HG02610 (cell line): ENCODE measurements at regions not wholly inside any gene's neighbourhood (a gene's known extent, or its start where the extent isn't known, plus 50 kb on each side); places are given as distances from the start of the nearest gene placed in this dataset.
"Not testable (repeated sequence)": the region's sequence is repeated elsewhere in the genome, so short reads cannot be mapped to it uniquely, and the experiment has no call there.

Experiments used
- ATAC-seq: cut with Tn5 transposase; IDR thresholded peaks from one replicate; pipeline ENCODE4 v1.9.1; 2021; ENCODE audit warnings: mild to moderate bottlenecking, moderate library complexity; ENCODE audit not compliant: unreplicated experiment

DNA sequence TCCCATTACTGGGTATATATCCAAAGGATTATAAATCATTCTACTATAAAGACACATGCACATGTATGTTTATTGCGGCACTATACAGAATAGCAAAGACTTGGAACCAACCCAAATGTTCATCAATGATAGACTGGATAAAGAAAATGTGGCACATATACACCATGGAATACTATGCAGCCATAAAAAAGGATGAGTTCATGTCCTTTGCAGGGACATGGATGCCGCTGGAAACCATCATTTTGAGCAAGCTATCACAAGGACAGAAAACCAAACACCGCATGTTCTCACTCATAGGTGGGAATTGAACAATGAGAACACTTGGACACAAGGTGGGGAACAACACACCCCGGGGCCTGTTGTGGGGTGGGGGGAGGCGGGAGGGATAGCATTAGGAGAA lies 57.0 kb upstream of the NEUROD1 start:
- not testable (repeated sequence) for ATAC-seq

DNA sequence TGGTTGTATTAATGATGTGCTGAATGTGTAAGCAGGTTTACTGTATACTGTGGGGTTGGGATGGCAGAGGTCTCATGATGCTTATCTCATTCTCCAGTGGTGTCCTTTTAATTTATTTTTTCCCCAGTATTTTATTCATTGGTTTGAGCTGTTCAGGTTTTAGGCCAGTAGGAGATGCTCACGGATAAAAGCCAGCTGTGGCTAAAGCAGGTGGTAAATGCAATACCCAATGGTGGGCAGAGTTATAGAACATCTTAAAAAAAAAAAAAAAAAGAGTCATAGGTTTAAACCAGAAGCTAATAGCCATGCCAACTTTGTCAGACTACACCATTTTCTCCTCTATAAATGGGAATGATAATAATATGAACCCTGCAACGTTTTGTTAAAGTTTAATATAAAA lies 57.8 kb upstream of the NEUROD1 start:
- no peak for ATAC-seq

GRCh38 chr2:181738563-181738962 lies 58.2 kb upstream of the NEUROD1 start:
- ATAC-seq = no peak

DNA sequence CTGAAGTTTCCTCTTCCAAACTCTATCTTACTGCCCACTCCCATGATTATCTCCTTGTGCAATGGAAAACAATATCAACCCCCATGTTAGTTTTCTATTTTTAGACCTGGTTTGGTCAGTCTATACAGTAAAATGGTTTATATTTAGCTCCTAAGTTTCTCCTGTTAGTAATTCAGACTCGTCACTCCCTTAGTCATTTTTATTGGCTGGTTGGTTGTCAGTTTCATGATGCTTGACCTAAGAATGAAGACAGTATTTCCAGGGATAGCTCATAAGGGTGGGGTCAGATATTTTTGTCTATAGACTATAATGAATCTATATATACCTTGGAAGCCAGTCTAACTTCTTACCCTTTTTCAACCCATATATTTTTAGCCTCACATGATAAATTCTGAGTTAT lies 61.4 kb upstream of the NEUROD1 start:
- no peak for ATAC-seq

- no peak for ATAC-seq
Measured at GRCh38 chr2:181742361-181742760, 62.0 kb upstream of the NEUROD1 start.

DNA sequence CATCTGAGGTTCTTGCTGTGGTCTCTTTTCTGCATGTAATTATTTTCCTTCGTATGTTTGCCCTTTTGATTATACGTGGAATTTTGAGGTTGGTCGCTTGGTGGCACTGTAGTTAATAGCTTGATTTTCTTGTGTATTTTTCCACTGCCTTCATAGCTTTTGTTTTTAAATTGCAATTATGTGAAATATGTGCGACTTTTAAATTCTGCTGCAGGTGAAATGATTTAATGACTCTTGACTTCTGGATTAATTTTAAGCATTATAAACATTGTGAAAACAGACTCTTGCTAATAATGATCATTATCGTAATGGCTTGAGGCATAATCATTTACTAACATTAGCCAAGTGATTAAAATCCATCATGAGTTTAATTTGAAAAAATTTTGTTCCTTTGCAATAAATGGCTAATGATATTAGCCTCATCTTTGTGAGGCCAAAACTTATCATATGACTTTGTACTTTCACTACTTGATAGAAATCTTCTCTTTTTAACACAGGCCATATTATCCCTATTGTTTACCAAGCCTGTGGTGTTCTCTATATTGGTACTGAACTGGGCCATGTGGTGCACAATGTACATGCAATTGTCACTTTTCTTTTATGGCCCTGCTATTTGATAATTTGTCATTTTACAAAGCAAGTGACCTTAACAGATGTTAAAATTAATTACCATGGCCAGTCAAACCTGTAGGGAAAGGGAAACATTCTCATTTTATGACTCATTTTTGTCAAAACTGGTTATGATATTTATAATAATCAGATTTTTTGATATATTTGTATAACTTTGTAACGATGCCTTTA lies 62.8 kb upstream of the NEUROD1 start:
- ATAC-seq = no peak

DNA sequence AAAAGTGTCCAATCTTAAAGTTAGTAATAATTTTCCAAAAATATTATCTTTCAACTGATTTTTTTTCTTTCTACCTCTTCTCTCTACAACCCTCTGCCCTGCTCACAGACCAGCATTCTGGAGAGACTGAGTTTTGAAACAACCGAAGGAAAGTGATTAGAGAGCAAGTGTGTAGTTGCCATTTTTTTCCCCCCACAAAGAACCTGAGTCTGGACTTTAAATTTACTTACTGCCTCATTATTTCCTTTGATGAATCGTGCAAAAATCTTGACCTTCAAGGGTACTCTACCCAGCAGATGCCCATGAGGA lies 63.4 kb upstream of the NEUROD1 start:
- ATAC-seq = no peak

DNA sequence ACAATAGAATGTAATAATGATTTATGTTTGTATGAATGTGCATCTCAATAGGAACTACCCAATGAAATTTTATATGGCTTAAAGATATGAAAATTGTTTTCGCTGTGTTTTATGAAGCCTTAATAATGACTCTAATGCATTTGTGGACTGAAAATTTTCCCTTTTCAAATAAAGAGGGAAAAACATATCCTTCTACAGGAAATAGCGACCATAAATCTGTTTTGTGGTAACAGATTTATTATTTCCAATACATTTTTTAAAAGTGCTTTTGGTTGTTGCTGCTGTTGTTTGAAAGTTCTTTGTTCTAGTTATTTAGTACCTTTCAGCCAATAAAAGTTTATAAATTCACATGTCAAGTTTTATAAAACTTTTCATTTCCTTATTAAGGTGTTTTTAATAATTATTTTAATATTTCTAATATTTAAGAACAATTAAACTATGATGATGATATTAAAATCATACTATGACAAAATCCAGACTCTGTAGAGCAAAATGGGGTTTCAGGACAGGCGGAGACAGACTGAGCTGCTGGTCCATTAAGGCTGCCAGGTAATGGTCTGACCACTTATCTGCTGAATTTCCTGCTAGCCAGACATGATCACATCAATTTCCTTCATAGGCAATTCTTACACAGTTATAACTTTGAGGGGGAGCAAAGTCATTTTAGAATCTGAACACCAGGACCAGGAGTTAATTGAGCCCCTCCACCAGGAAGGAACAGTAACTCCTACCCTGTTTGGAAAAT lies 65.7 kb upstream of the NEUROD1 start:
- no peak for ATAC-seq

- no peak for ATAC-seq
Measured at GRCh38 chr2:181746844-181747243, 66.5 kb upstream of the NEUROD1 start.

DNA sequence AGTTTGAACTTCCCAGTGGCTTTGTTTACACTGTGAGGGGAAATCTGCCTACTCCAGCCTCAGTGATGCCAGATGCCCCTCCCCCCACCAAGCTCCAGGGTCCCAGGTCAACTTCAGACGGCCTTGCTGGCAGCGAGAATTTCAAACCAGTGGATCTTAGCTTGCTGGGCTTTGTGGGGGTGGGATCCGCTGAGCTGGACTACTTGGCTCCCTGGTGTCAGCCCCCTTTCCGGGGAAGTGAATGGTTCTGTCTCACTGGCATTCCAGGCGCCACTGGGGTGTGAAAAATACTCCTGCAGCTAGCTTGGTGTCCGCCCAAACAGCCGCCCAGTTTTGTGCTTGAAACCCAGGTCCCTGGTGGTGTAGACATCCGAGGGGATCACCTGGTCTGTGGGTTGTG lies 70.0 kb upstream of the NEUROD1 start:
- ATAC-seq = no peak

DNA sequence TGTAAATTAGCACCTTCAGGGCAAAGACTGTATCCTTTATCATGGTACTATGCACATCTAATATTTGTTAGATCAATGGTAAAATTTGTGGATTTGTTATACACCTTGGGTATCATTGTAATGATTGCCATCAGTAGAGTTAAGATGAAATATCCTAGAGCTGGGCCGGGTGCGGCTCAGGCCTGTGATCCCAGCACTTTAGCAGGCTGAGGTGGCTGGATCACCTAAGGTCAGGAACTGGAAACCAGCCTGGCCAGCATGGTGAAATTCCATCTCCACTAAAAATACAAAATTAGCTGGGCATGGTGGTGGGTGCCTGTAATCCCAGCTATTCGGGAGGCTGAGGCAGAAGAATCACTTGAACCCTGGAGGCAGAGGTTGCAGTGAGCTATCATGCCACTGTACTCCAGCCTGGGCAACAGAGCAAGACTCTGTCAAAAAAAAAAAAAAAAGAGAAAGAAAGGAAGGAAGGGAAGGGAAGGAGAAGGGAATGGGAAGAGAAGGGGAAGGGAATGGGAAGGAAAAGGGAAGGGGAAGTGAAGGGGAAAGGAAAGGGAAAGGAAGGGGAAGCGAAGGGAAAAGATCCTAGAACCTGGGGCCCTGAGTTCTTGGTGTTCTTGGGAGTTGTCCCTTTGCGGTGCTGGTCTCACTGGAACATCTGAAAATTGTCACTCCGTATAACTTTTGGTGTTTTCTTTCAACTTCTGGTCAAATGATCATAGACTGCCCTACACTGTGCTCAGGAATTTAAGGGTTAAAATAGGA lies 71.1 kb upstream of the NEUROD1 start:
- no peak for ATAC-seq

DNA sequence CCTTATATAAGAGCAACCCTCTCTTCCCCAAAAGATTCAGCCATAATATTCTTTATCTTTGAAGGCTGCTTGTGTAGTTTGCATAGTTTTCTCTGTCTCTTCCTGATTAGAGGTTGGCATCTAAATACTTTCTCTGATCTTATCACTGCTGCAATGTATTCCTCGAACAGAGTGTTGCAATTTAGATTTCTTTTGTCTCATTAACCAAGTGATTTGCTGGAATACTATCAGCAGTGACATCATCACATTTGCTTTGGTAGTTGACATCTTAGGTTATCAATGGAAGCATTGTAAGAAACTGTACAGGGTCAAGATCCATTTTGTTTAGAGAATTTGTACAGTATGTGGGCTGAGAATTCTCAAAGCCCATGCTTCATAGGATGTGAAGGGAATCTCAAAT lies 72.0 kb upstream of the NEUROD1 start:
- ATAC-seq = no peak

GRCh38 chr2:181753686-181754085 lies 73.4 kb upstream of the NEUROD1 start:
- ATAC-seq = no peak

DNA sequence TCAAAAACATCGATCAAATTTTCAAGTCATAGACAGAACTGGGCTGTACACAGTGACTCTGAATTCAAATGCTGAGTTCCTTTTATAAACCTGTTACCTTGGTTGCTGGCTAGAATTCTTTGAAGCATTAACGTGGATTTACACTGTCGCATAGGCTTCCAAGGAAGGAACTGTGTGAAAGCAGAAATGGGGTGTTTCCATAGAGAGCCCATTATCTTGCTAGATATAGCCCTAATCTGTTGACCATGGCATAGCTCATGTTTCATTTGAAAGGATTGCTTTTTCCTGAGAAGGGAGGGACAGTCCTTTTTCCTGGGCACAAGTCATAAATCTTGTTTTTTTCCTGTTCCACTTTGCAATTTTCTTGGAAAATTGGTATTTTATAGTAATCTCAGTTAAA lies 73.8 kb upstream of the NEUROD1 start:
- ATAC-seq = no peak

- ATAC-seq = no peak
Measured at GRCh38 chr2:181755181-181755580, 74.9 kb upstream of the NEUROD1 start.

DNA sequence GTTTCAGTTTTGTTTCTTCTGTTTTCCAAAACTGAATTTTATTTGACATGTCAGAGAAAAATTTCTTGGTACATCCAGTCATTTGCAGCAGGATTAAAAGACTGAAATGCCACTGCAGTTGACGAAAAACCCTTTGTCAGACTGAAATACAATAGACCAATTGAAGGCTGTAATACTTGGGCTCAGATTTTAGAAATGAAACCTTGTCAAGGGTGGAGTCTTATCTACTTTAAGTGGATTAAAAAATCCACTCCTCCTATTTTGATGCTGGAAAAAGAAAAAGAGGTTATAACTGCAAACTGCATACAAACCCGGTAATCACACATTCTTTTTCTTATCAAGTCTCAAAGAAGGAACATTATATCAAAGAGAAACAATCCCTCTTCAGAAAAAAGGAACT lies 80.2 kb upstream of the NEUROD1 start:
- no peak for ATAC-seq

DNA sequence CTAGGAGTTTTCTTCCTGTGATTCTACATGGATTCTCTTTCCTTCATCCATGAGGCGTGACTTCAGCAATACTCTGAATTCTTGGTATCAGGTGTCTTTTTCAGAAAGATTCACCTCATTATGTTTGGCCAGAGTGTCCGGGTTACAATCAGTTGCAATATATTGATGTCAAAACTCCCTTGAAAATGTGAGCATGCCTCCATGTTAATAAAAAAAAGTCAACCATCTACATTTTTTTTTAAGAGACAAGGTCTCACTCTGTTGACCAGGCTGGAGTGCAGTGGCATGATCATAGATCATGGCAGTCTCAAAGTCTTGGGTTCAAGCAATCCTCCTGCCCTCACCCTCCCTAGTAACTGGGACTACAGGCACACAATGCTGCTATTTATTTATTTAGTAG lies 80.9 kb upstream of the NEUROD1 start:
- no peak for ATAC-seq

DNA sequence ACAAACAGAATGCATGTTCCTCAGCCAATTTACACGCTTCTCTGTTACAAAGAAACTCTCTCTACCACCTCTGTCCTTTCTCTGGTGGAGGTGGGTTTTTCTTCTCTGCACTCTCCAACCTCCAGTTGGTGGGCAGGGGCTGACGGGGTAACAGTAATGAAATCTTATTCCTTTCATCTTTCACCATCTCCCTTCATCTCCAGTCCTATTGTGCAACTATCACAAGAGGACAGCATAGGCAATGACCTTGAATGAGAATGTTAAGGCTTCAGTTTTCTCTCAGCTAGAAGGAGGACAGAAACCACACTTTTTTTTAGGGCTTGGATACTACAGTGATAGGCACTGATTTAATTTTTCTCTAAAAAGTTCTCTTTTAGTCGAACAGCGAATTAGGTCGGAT lies 81.7 kb upstream of the NEUROD1 start:
- ATAC-seq = no peak

DNA sequence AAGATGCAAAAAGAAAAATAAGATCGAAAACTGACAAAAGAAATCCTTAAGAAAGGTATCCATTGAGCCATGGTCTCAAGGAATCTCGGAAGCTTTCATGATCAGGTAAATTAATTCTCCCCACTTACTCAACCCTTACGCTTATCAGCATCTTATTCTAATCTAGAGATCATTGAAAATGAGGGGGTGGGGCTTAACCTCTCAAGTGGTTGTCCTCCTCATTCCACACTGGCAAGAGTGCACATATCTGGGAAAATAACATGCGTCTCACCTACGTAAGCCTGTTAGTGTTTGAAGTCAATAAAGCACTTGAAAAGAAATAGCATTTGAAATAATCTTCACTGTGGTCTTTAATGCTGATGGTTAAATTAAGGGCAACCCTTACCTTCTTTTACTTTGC lies 82.5 kb upstream of the NEUROD1 start:
- no peak for ATAC-seq

GRCh38 chr2:181763423-181763822 lies 83.1 kb upstream of the NEUROD1 start:
- ATAC-seq = no peak

- no peak for ATAC-seq
Measured at GRCh38 chr2:181764095-181764963, 84.0 kb upstream of the NEUROD1 start.
